SU-DHL-6 (cell line): ENCODE measurements at regions not wholly inside any gene's neighbourhood (a gene's known extent, or its start where the extent isn't known, plus 50 kb on each side); places are given as distances from the start of the nearest gene placed in this dataset.

Experiments
- EZH2phosphoT487 ChIP-seq: fragments of 200-600 bp; sonication (generic), shearing (Covaris generic); conservative IDR thresholded peaks from 2 replicates; pipeline ENCODE4 v1.6.1; 2018; ENCODE audit warnings: mild to moderate bottlenecking, antibody characterized with exemption, low read length, moderate library complexity, mixed read lengths
- TF ChIP-seq, protein P1 (sequence below): fragments of 200-600 bp; sonication (generic); IDR thresholded peaks from one replicate; pipeline ENCODE4 v1.5.1; 2017; ENCODE audit warnings: antibody characterized with exemption, mild to moderate bottlenecking, low read length, moderate library complexity; ENCODE audit not compliant: insufficient read depth, poor library complexity, severe bottlenecking

DNA sequence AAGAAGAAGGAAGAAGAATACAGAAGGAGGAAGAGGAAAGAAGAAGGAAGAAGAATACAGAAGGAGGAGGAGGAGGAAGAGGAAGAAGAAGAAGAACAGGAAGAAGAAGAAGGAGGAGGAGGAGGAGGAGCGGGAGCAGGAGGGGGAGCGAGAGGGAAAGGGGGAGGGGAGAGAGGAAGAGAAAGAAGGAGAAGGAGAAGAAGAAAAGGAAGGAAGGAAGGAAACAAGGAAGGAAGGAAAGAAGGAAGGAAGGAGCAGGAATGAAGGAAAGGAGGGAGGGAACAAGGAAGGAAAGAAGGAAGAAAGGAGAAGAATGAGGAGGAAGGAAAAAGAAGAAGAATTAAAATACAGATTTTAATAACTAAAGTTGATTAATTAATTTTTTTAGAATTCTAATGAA lies 82.5 kb upstream of the PTPN13 start:
- TF ChIP-seq, protein P1, sequence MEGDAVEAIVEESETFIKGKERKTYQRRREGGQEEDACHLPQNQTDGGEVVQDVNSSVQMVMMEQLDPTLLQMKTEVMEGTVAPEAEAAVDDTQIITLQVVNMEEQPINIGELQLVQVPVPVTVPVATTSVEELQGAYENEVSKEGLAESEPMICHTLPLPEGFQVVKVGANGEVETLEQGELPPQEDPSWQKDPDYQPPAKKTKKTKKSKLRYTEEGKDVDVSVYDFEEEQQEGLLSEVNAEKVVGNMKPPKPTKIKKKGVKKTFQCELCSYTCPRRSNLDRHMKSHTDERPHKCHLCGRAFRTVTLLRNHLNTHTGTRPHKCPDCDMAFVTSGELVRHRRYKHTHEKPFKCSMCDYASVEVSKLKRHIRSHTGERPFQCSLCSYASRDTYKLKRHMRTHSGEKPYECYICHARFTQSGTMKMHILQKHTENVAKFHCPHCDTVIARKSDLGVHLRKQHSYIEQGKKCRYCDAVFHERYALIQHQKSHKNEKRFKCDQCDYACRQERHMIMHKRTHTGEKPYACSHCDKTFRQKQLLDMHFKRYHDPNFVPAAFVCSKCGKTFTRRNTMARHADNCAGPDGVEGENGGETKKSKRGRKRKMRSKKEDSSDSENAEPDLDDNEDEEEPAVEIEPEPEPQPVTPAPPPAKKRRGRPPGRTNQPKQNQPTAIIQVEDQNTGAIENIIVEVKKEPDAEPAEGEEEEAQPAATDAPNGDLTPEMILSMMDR: no peak
- TF ChIP-seq EZH2phosphoT487: no peak
